ENCODE measurements at regions not wholly inside any gene's neighbourhood (a gene's known extent, or its start where the extent isn't known, plus 50 kb on each side); places are given as distances from the start of the nearest gene placed in this dataset.

DNA sequence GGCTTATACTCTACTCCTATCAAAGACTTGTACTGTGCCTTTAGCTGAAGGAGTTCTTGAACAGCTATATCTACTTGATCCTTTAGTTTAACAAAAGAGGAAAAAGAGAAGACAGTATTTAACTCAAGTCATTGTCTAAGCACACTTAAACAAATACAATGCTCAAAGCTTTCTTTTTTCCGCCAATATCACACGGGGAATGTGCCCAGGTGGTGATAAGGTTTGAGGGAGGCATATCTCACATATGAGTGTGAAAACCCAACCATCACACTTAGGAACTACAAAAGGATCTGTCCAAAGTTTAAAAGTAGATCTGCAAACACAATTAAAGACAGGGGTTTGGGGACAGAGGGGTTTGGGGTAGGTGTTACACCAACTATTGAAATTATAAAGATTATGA is 59.0 kb upstream of the SLC30A10 start:
- no peak for DNase-seq (ENCODE audit: low read depth, low spot score)
- Histone ChIP-seq H3K4me1 (ENCODE audit: insufficient read depth, insufficient read length) (no peaks in the 10 kb centered on the region), H3K4me3 (ENCODE audit: insufficient read length, low read depth) (no peak overlapping the region), H3K36me3 (ENCODE audit: insufficient read depth, insufficient read length, low read length) (peaks cover 57% of the 10 kb centered on the region), H3K27me3 (ENCODE audit: insufficient read depth, insufficient read length) (no peaks in the 10 kb centered on the region), H3K9me3 (ENCODE audit: insufficient read depth, low read length) (no peaks in the 10 kb centered on the region), H3K9ac (ENCODE audit: insufficient read length, low read depth) (no peak overlapping the region)
- TF ChIP-seq YY1 (IDR thresholded peaks at IDR 0.05; ENCODE audit: insufficient read depth, insufficient read length) = no peak
- no peak for TF ChIP-seq SUZ12 (IDR thresholded peaks at IDR 0.05; ENCODE audit: extremely low read depth, insufficient read depth, insufficient read length)
- TF ChIP-seq ZNF274 (IDR thresholded peaks at IDR 0.05; ENCODE audit: low read depth, low read length) = no peak

- TF ChIP-seq SUZ12 (IDR thresholded peaks at IDR 0.05; ENCODE audit: extremely low read depth, insufficient read depth, insufficient read length) (no peak), ZNF274 (IDR thresholded peaks at IDR 0.05; ENCODE audit: low read depth, low read length) (no peak), YY1 (IDR thresholded peaks at IDR 0.05; ENCODE audit: insufficient read depth, insufficient read length) (no peak)
- H3K36me3 ChIP-seq (ENCODE audit: insufficient read depth, insufficient read length, low read length) = peaks cover 77% of the 10 kb centered on the region
- no peak overlapping the region for H3K4me3 ChIP-seq (ENCODE audit: insufficient read length, low read depth)
- H3K9me3 ChIP-seq (ENCODE audit: insufficient read depth, low read length) = no peaks in the 10 kb centered on the region
- H3K27me3 ChIP-seq (ENCODE audit: insufficient read depth, insufficient read length) = no peaks in the 10 kb centered on the region
- no peak overlapping the region for H3K9ac ChIP-seq (ENCODE audit: insufficient read length, low read depth)
- no peaks in the 10 kb centered on the region for H3K4me1 ChIP-seq (ENCODE audit: insufficient read depth, insufficient read length)
- DNase-seq (ENCODE audit: low read depth, low spot score) = no peak
Observed at GRCh38 chr1:219985169-219985568, 56.8 kb upstream of the SLC30A10 start.
